H4 (cell line): ENCODE measurements at regions not wholly inside any gene's neighbourhood (a gene's known extent, or its start where the extent isn't known, plus 50 kb on each side); places are given as distances from the start of the nearest gene placed in this dataset.

Source experiments
- DNase-seq: peaks from one replicate; pipeline ENCODE4 v3.0.0-alpha.2; 2015; ENCODE audit warnings: low spot score

DNA sequence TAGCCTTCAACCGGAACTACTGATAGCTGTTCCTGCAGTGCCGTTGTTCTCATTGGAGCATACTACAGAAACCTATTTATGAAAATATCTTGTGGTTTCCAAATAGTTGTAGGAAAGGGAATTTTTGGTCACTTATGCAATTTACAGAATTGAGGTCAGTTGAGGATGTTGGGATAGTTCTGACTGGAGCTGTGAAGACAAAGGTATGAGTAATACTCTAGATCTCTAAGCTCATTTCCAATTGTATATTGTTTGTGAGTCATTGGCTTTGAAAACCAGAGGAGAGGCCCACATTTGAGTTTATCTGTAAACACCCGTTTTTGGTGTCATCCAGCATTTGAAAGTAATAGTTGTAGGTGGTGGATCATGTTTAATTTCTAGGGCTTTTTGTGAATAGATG is 561.3 kb upstream of the WWC1 start:
- peak; percentile 92 for DNase-seq

DNA sequence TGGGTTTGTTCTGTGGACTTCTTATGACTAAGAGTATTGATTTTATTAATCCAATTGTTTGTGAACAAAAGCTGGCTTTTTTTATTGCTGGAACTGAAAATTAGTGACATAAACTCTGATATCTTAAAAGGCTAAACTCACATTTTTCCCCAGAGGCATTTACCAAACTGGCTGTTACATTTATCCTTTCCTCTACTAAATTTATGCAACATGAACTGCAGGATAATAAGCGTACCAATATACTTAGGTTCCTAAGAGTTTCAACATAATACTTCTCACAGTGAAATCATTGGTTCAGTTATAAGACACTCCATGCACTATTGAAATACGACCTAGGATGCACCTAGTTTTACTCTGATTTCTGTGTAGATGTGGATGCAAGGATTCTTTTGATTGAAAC is 560.8 kb upstream of the WWC1 start:
- no peak for DNase-seq

DNA sequence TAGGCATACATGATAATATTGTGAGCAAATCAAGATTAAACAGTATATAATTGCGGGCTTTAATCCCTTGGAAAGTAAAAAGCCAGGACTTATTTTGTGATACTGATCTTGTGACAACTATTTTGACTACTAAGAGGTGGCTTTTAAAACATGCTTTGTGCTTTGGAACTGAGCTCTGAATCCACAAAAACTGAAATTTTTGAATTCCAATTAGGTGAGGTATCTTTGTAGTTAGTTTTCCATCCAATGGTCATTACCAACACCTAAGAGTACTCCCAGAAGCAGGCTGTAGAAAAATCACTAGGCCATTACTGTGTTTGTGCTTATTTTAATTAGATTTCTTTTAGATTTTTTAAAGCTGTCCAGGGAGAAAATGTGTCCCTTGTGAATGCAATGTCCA is 559.5 kb upstream of the WWC1 start:
- DNase-seq, result no peak

DNA sequence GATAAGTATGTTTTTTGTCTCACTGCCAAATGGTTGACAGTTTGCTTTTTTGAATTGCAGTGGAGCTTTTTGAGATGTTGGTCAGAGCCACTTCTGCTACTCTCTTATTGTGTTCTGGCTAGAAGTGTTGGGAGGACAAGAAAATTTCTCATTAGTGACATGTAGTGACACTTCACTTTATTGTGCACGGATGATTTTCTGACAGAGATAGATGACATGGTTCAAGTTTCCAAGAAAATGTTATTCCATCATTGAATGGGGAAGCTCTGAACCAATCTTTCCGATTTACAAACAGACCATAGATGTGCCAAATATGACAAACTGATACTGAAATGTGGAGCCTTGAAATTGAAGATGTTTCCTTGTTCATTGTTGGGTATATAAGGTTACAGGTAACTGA is 558.9 kb upstream of the WWC1 start:
- DNase-seq, result no peak

DNA sequence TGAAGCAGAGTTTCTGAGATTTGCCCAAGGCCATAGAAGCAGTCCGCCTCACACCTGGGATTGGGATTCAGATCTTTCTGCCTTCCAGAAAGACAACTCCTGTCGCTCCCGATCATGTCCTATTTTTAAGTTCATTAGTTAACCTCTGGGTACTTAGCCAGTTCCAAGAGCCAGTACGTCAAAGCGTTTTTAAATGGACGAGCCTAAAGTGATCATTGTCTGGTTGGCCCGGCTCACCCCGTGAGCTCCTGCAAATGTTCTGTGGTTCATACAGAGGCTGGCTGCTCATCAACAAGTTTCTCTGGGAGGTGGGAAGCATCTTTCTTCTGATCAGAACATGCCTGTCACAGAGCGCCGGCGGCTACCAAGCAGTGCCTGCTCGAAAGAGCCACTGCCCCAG is 554.5 kb upstream of the WWC1 start:
- no peak for DNase-seq

DNA sequence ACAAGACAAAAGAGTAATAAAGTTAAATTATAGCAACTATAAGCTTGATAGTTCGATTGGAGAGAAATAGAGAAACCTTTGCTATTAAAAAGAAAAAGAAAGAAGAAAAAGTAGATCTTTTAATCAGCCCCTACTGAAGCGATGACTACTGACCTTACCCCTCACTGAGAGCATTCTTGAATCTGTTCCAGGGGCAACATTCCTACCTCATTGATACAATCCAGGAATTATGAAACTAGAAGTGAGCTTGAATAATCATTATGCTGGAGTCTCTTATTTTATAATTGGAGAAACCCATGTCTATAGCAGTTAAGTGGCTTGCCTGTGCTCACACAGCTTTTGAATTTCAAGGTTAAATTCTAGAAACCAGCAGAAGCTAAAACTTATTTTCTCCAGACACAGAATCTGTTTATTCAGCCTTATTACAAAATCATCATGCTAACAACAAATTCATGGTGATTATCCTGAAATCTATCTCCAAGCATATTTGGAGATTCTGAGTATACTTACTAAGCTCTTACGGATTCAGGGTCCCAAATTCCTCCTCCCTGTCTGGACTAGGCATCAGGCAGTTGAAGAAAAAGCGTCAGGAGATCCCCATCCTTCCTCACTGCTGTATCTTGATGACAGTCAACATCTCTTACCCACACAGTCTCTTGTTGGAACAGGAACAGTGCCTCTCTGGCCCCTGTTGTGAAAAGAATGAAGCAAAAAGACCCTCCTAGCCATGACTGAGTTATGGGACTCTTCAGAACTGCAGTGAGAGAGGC is 547.6 kb upstream of the WWC1 start:
- DNase-seq, result no peak

DNA sequence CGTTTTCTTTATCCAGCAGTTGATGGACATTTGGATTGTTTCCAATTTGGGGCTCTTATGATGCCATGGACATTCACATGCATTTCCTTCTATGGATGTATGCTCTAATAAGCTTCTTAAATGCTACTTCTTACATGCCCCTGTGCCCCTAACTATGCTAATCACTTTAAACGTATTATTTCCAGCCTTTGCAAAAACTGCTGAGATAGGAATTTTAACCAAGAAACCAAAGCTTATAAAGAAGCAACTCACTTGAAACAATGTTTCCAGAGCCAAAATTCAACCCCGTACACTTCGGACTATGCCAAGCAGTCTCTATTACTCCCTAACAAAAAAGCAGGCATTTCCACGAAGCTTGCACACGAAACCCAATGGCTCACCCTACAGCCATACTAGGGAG is 545.6 kb upstream of the WWC1 start:
- no peak for DNase-seq

DNA sequence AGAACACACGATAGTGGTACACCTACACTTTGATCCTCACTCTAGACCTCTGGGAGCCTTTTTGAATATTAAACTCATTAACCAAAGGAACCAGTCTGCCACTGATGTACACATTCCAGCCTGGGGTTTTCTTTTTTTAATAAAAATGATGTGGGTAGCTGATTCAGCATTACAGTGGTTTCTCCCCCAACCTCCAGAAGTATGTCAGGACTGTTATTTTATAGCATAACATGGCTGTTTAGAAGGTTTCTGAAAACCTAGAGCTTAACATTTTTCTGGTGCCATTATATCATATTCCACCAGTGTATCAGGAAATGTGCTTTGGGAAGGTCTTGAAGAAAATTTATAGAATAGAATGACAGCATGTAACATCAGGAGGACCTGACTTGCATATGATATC is 540.9 kb upstream of the WWC1 start:
- no peak for DNase-seq

DNA sequence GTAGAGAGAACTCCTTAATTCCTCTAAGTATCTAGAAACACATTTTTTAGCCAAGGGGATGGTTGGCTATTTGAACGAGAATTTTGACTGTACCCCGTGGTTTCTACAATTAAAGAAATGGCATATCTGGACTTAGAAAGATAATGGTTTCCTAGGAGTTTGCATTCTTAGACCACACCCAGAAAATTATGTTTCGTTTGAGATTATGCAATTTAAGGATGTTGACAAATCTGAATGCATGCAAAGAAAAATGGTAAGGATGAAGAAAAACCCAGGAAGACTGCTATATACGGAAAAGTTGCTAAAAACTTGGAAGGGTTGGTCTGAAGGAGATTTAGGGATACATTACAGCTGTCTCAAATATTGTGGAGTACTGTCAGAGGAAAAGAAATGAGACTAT is 538.5 kb upstream of the WWC1 start:
- DNase-seq, result no peak

DNA sequence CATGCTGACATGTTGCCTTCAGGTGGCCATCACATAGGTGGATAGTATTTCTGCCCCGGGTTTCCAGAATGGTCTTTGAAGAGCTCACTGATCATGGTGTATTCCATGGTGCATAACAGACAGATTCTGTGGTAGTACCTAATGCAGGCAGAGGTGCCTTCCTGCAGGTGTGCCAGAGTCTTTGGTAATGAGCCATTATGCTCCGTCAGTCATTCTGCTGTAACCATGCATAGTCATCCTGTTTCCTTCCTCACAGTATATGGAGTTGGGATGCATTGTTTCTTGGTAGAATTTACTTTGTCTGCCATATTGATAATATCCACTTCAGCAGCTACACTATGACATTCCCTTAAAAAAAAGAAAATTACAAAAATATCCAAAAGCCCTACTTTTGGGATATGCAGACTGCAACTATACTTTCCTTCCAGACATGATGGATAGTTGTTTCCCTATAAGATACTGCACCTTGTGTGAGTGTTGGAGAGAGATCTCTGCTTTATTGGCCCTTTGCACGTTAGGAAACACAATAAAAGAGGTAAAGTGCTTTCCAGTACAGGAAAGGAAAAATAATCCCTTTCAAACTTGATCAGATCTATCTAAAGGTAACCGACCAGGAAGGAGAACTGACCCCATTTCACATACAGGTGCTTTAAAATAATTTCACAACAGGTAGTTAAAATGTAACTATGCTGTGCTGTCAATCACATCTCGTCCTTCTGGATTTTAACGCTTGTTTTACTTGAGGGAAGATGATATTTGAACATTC is 537.5 kb upstream of the WWC1 start:
- DNase-seq, result no peak

DNA sequence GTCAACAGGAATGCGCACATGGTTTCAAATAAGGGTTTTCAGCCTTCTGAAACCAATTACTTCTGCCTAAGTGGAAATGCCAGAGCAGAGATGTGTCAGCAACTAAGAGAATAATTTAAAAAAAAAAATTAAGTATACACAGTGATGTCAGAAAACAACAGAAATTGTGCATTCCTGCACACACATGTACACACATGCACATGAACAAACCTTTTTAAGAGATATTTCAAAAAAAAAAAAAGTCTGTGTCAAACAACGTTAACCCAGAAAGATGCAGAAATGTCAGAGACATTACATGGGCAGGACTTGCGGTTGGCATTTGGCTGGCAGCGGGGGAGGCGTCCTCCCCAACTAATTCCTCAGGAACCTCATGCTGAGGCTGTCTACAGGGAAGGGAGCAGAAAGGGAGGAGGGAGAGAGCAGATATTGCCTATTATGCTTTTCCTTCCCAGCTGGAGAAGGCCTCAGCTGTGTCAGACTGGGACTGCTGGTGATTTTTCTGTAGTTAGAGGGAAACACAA is 536.9 kb upstream of the WWC1 start:
- DNase-seq, result peak; percentile 77

DNA sequence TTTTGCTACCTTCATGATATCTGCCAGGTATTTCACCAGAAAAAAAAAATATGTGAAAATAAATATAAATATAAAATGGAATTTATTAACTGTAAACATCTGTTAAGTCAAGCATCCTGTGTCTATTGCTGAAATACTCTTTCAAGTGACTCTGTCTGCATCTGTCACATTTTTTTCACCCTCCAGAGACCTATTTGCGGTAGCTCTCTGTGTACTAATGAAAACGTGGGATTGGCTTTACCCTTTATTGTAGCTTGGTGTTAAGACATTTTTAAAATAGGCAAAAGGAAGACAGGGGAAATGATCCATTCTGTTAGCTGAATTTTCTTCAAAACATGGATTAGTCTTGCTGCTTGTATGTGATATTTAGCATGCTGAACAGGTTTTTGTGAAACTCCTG is 536.0 kb upstream of the WWC1 start:
- DNase-seq, result no peak

DNA sequence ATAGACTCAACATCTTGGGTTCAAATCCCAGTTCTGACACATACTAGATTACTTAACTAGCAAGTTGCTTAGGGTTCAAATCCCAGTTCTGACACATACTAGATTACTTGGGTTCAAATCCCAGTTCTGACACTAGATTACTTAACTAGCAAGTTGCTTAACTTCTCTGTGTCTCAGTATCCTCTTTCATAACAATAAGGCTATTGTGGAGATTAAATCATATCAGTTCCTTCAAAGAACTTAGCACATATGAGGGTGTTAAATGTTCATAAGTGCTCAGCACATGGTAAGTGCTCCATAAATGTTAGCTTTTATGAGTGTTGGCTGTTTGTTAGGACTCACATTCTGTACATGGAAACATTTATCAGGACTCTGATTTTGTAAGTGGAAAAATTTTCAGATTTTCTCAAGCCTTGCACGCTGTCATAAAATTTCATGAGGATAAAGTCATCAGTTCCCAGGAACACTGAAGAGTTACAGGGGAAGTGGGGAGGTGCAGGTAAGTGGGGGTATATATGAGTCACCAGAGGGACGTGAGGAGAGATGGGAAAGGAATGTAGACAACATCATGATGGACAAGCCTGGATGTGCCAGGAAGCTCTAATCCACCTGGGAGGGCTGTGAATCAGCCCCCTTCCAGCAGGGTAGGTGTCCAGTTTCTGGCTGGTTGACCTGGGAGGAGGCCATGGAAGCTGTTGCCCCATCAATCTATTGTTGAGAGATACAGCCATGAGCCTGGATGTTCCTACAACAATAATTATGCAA is 532.2 kb upstream of the WWC1 start:
- DNase-seq, result no peak

DNA sequence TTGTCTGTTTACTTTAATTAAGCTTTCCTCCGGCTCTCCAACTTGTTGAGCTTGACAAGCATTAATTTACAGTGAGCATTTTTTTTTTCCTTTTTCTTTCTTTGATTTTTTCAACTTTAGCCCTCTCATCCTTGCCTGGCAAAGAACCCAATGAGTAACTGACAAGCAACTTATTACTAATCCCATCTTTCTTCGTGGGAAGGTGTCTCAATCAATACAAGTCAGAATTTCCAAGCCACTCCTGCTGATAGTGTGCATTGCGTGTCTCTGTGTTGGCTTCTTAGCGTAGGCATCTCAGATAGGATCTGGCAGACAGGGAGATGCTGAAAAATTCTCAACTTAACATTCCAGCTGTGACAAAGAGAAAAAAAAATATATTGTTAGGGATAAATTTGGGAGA is 527.7 kb upstream of the WWC1 start:
- DNase-seq, result no peak

DNA sequence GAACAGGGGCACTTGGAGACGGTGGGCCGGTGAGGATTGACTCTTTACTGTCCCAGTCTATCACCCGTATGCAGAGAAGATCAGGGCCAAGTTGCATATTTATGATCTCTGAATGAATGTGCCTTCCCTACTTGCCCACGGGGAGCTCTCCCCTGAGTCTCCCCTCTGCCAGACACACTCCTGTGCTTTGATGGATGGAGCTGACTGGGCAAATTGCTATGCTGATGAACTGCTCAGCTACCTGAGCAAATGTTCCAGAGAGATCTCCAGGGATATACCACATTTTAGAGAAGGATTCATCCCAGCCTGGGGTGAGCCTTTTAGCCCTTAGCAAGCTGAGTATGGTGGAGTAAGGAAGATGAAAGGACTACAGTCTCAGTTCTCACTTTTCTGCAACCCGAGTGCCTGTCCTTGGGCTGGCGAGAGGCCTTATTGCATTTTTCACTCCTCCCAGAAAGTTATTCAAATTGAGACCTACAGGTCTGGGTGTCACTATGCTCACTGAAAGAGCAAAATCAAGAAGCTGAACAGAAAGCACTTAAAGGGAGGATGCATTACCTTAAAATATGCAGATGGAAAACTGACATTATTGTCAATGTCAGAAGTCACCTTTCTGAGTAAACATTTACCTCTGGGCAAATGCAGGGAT is 526.7 kb upstream of the WWC1 start:
- no peak for DNase-seq

DNA sequence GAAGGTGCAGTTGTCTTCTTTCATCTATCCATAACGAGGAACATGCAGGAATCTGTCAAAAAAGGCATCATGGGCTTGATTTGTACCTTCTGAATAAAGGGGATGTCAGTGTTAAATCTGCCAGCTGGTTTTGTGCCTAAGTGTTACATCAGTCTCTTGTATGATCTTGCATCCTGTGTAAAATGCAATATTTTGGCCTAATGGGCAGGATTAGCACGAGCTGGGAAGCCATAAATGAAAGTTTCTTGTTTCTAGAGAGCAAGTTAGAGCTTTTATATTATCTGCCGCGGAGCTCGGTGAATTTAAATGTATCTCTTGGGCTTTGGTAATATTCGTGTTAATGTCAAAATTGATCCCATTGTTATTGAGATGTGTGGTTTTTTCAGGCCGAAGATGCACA is 526.1 kb upstream of the WWC1 start:
- DNase-seq, result no peak

DNA sequence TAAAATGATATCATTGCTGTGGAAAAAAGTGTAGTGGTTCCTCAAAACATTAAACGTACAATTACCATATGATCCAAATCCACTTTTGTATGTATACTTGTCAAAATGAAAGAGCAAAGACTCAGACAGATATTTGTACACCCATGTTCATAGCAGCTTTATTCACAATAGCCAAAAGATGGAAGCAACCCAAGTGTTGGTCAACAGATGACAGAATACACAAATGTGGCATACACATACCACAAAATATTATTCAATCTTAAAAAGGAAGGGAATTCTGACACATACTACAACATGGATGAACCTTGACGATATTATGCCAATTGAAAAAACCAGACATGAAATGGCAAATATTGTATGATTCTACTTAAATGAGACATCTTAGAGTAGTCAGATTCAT is 524.5 kb upstream of the WWC1 start:
- DNase-seq, result no peak

DNA sequence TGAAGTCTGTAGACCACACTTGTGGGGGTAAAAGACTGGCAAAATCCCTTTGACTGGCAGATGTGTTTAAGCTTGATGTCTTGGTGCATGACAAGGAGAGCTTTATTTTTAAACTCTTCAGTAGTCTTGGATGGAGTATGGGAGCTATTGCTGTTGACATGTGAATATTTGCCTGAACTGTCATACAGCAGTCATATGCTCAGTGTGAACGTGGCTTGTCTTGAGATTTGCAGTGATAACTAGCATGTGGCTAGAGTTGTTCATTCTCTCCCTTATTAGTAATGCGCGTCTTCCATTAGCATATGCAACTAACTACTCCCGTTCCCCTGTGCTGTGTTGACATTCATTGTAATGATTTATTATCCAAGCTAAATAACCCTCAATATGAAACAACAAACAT is 523.6 kb upstream of the WWC1 start:
- no peak for DNase-seq

DNA sequence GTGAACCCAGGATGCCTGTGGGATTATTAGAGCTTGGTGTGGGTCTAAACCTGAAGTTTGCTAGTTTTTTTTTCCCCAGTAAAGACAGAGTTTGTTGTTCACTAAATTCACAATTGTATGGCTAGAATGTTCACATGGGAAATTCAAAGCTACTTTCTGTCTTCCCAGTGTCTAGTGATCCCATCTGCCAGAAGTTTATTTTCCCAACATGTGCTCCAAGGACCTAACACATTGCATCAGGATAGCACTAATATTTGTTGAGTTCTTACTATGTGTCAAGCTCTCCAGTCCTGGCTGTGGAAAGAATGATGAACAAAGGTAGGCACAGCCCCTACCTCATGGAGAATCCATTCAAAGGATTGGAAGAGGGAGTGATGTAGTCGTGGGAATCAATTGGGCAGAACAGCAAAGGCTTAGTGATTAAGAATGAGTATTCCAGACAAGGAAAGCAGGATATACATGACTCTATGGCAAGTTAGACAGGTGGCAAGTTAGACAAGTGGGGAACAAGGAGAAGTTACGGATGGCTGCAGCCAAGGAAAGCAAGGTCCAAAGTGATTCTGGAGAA is 521.5 kb upstream of the WWC1 start:
- no peak for DNase-seq

DNA sequence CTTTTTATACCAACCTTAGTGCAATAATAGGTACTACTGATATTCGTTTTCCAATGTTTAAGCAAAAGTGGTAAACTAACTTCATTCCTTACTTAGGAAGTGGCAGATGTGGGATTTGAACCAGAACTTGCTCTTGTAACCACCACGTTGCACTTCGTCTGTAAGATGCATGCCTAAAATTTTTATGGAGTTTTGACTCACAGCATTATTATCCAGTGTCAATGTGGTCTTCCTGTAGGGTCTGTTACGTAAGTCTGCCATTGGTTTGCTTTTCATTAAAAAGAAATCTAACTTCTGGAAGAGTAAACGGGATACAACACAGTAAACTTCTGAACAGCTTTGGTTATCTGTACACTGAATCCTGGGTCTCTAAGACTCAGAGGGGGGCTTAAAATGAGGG is 521.0 kb upstream of the WWC1 start:
- no peak for DNase-seq

DNA sequence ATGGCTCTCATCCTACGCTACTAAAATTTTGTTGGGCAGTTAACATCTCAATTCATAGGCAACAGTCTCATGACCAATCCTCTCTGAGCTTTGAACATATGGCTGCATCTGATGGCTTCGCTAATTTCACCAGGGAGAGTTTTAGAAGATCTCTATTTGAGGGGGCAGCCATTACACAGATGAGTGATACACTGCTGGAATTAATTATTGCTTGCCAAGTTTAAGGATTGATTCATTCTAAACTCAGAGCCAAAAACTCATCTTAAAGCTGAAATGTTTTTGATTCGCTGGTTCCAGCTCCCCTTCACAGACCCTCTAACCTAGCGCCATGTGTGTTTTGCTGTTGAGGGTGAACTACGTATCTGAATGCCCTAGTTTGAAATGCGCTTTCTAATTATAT is 519.9 kb upstream of the WWC1 start:
- no peak for DNase-seq
